Heart left ventricle (tissue), 13 donors: ENCODE measurements at regions not wholly inside any gene's neighbourhood (a gene's known extent, or its start where the extent isn't known, plus 50 kb on each side); places are given as distances from the start of the nearest gene placed in this dataset.

ENCODE experiments used
- CTCF ChIP-seq, 12 donors: fragments of 200-600 bp; sonication (generic) in 4 of 12; IDR thresholded peaks; one replicate each; pipeline versions ENCODE4 v1.5.0 to v1.8.0; 2018 to 2022; ENCODE audit warnings: antibody characterized with exemption in 12 of 12, mild to moderate bottlenecking in 5 of 12
- POLR2A ChIP-seq, 2 donors: fragments of 450-650 bp; IDR thresholded peaks; one replicate each; pipeline ENCODE4 v1.6.1; 2017; ENCODE audit warnings: antibody characterized with exemption in 2 of 2, mild to moderate bottlenecking in 2 of 2, moderate library complexity in 2 of 2
- donor health status: ischemic (EF 13 %, LVEDD 7.1; RV severe dilation, severe dysfunction).
- donor health status: DM: no; HTN: yes; CAD: no.
- donor health status: DM: no; HTN: no; CAD: no.
- donor health status: ischemic (EF 25% LVEDD 6.9; RV normal size, moderate dysfunction).
- donor health status: ischemic (EF 25% LVEDD 5.7; RV mildly dilated, moderate dysfunction).
- donor health status: ischemic (EF 35%, LVEDD 5.7; RV mildly dilated, moderate dysfunction).
- donor health status: nonischemic (EF 11% LVEDD 7.7; RV severe dilation, severe dysfunction).
- donor health status: DM: yes; HTN: yes; CAD: no.
- donor health status: PGD.
- donor health status: ischemic (EF 29% LVEDD 5.4; RV normal size, mild dysfunction).
- donor health status: nonischemic (EF 23%, LVEDD 6.1; RV moderate dilation, normal function).

GRCh38 chr10:55212051-55212450 lies 411.0 kb upstream of the PCDH15 start:
- TF ChIP-seq POLR2A (IDR thresholded peaks at IDR 0.05) (no peak), CTCF (IDR thresholded peaks at IDR 0.05) (no peak)
